ENCODE measurements at regions not wholly inside any gene's neighbourhood (a gene's known extent, or its start where the extent isn't known, plus 50 kb on each side); places are given as distances from the start of the nearest gene placed in this dataset.

GRCh38 chr2:217593732-217594131, 409.1 kb downstream of the TNS1 start:
- TF ChIP-seq CTCF (IDR thresholded peaks at IDR 0.05; ENCODE audit: borderline replicate concordance, extremely low read depth, low read length, poor library complexity, severe bottlenecking) (no peak), EZH2 (IDR thresholded peaks at IDR 0.05; ENCODE audit: borderline replicate concordance, low read depth, low read length, severe bottlenecking) (no peak)
